GM18499 (cell line): ENCODE measurements at regions not wholly inside any gene's neighbourhood (a gene's known extent, or its start where the extent isn't known, plus 50 kb on each side); places are given as distances from the start of the nearest gene placed in this dataset.
A peak's percentile ranks its signal among the peaks of the same experiment; 100 is the strongest.

Source experiments
- ATAC-seq: cut with Tn5 transposase; IDR thresholded peaks from one replicate; pipeline ENCODE4 v1.9.1; 2021; ENCODE audit warnings: moderate number of reproducible peaks; ENCODE audit not compliant: insufficient read depth, unreplicated experiment

DNA sequence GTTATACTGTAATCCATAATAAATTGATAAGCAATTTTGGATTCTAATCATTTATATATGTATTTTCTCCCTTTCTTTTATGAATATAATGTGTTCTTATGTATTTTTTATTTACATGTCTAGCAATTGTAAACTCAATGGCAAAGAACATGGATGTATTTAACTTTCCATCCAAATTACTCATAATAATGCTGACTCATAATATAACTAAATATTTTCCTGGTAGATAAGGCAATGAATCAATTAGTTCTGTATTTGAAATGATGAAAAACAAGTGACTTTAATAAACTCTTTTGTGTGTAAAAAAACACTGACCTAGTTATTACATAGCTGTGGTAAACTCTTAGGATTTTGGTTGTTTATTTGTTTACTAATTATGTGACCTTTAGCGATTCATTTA is 211.2 kb downstream of the DTHD1 start:
- no peak for ATAC-seq

DNA sequence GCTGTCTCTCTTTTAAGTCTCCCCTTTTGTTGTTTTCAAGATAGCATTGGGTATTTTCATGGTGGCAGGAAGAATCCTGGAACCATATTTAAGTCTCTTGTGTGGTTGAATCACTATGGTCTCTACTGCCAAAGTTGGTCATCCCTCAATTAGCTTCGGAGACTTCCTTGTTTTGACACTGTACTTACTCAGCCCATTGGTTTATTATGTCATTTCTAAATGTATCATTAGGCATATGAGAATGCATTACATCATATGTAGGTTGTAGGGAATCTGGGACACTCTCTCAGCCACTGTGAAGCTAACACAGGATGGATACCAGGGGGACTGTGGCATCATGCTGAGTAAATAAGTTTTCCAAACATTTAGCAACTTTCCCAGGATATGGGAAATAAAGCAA is 211.8 kb downstream of the DTHD1 start:
- no peak for ATAC-seq

DNA sequence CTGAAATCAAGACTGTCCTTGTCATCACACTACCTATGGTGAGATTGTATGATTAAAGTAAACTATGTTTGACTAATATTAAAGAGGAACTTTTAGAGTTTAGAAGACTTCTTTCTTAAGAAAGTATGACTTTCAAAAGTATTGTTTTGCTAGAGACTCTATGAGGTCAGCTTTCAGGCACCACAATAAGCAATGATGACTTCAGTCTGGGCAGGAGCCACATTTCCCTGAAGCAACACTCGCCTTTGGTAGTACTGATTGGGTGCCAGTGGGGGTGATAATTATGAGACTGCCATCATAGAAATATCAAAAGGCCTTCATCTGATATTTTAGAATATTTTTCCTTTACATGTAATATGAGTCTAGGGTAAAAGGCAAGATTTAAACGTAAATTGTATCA is 212.6 kb downstream of the DTHD1 start:
- no peak for ATAC-seq

- ATAC-seq = no peak
These were observed 213.3 kb downstream of the DTHD1 start for GRCh38 chr4:36494747-36495146.

DNA sequence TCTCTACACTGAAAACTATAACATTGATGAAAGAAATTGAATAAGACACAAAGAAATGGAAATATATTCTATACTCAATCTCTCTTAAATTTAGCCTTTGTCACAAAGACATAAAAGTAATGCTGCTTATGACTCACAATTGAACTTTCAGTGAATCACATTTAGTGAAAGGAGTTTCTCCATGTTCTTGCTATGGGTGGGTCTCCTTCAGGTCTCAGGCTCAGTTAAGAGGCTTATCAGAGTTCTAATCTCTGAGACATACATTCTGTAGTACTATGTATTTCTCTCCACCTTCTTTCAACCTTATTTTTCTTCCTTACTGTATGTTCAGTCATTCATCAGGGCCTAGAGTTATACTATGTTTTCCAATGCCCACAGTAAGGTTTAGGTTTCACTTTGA is 220.9 kb downstream of the DTHD1 start:
- no peak for ATAC-seq

- no peak for ATAC-seq
These were observed 227.0 kb downstream of the DTHD1 start for GRCh38 chr4:36508394-36508793.

GRCh38 chr4:36509845-36510244 is 228.4 kb downstream of the DTHD1 start:
- no peak for ATAC-seq

- no peak for ATAC-seq
These were observed 230.4 kb downstream of the DTHD1 start for GRCh38 chr4:36511785-36512184.

GRCh38 chr4:36516522-36517095 is 235.2 kb downstream of the DTHD1 start:
- no peak for ATAC-seq

- ATAC-seq = no peak
These were observed 241.8 kb downstream of the DTHD1 start for GRCh38 chr4:36523182-36523581.

- no peak for ATAC-seq
These were observed 251.4 kb downstream of the DTHD1 start for GRCh38 chr4:36532670-36533379.

- no peak for ATAC-seq
These were observed 252.5 kb downstream of the DTHD1 start for GRCh38 chr4:36533944-36534343.

DNA sequence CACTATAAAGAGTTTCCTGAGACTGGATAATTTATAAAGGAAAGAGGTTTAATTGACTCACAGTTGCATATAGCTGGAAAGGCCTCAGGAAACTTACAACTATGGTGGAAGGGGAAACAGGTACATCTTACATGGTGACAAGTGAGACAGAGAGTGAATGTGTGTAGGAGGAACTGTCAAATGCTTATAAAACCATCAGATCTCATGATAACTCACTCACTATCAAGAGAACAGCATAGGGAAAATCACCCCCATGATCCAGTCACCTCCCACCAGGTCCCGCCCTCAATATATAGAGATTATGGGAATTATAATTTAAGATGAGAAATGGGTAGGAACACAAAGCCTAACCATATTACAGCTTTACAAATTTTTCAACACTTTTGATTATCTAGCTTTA is 266.0 kb downstream of the DTHD1 start:
- ATAC-seq = no peak

DNA sequence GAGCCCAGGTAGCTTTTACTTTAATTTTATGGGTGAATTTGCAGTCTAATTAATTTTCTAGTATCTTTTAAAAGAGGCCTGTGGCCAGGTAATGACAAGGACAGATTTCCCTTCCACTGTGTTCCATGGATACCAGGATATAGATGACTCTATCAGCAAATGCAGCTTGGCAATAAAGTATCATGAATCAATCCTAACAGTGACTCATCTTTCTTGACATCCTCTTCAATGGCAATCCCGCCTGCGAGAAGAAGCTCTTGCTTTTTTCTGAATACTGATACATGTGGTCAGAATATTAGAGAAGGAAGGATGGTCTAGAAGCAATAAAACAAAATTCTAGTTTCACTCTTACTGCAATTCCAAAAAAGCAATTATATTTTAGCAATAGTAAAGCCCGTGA is 267.8 kb downstream of the DTHD1 start:
- no peak for ATAC-seq

DNA sequence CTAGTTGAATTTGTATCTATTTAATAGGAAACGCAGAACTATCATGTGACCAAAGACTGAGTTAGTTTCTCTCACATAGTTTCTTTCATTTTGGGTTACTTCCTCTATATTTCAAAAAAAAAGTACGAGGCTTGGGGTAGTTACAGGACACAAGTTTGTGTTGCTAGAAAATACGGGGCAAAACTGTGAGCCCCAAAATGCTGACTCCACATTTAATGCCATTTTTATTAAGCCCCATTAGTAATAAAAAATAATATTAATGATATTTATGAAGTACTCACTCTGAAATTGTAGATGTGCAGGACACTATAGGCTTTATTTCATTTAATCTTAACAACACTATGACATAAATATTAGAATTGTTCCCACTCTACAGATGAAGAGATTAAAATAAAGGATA is 268.6 kb downstream of the DTHD1 start:
- no peak for ATAC-seq

GRCh38 chr4:36551697-36552214 is 270.3 kb downstream of the DTHD1 start:
- peak; percentile 78 for ATAC-seq

DNA sequence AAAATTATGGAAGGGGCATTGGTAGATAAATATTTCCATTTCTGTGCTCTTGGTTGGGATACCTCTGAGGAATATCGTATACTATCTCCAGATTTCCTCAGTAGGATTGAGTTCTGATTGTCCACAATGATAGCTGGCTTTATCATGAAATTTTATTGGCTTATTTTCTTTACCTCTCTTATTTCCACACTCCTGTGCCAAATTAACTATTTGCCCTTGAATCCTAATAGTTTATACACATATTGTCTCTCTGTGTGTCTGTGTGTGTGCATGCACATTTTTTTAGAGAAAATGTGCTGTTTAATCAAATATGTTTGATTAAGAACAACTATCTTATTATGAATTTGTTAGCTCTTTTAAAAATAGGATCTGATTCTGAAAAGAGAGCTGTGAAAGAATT is 271.6 kb downstream of the DTHD1 start:
- no peak for ATAC-seq

GRCh38 chr4:36553453-36553852 is 272.0 kb downstream of the DTHD1 start:
- ATAC-seq = no peak

GRCh38 chr4:36556984-36557383 is 275.6 kb downstream of the DTHD1 start:
- no peak for ATAC-seq

- ATAC-seq = no peak
These were observed 287.2 kb downstream of the DTHD1 start for GRCh38 chr4:36568575-36568974.

- ATAC-seq = no peak
These were observed 292.0 kb downstream of the DTHD1 start for GRCh38 chr4:36573441-36573840.

DNA sequence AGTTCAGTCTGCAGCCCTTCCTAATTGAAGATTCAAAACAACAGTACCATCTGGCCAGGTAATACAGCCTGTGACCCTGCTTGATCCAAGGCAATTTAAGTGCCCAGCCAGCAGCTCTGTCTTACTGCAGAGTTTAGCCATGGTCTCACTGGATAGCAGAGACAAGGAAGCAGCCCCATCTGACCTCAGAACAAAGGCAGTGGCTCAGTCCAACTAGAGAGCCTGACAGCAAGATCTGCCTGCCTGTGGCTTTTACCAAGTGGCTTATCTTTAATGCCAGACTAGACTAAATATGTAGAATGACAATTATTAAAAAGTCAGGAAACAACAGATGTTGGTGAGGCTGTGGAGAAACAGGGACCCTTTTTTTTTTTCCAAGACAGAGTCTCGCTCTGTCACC is 293.4 kb downstream of the DTHD1 start:
- ATAC-seq = no peak
